ENCODE measurements at regions not wholly inside any gene's neighbourhood (a gene's known extent, or its start where the extent isn't known, plus 50 kb on each side); places are given as distances from the start of the nearest gene placed in this dataset.

GRCh38 chr13:111013196-111013595 lies 98.3 kb upstream of the ANKRD10 start:
- H3K4me1 ChIP-seq, result no peaks in the 10 kb centered on the region
- no peak for TF ChIP-seq CTCF (IDR thresholded peaks at IDR 0.05)
- H3K36me3 ChIP-seq, result no peaks in the 10 kb centered on the region
- ATAC-seq (no peak), DNase-seq (no peak), FAIRE-seq (no peak)
- no peaks in the 10 kb centered on the region for H3K9me3 ChIP-seq
- no peak overlapping the region for H3K27ac ChIP-seq
- H3K4me3 ChIP-seq, result no peak overlapping the region
- intact Hi-C loops (cut with DNase I), result no loop called here
- 38 to 46% methylated on average over 3 of the region's 3 CpGs for WGBS, 2 donors
- H3K27me3 ChIP-seq, result no peaks in the 10 kb centered on the region

- no peak for TF ChIP-seq CTCF (IDR thresholded peaks at IDR 0.05)
- H3K4me1 ChIP-seq, result peaks cover 3 to 9% (median 3%) of the 10 kb centered on the region in 3 donors
- 76 to 84% methylated on average over 3 of the region's 3 CpGs for WGBS, 2 donors
- DNase-seq (no peak), ATAC-seq (no peak), FAIRE-seq (no peak)
- H3K36me3 ChIP-seq, result no peaks in the 10 kb centered on the region
- H3K27ac ChIP-seq, result no peak overlapping the region
- no peaks in the 10 kb centered on the region for H3K27me3 ChIP-seq
- no peak overlapping the region for H3K4me3 ChIP-seq
- H3K9me3 ChIP-seq, result no peaks in the 10 kb centered on the region
- intact Hi-C loops (cut with DNase I), result no loop called here
Observed at GRCh38 chr13:111011899-111012298, 97.0 kb upstream of the ANKRD10 start.

GRCh38 chr13:111008351-111008750 lies 93.5 kb upstream of the ANKRD10 start:
- Histone ChIP-seq H3K27ac (peak overlapping the region in 1 of 4 donors; percentile 84), H3K4me1 (peaks cover 19 to 21% (median 19%) of the 10 kb centered on the region in 3 donors), H3K36me3 (no peaks in the 10 kb centered on the region), H3K27me3 (no peaks in the 10 kb centered on the region), H3K4me3 (no peak overlapping the region), H3K9me3 (no peaks in the 10 kb centered on the region)
- no peak for DNase-seq
- 89 to 95% methylated on average over 6 of the region's 6 CpGs for WGBS, 2 donors
- TF ChIP-seq CTCF (IDR thresholded peaks at IDR 0.05), result no peak
- ATAC-seq, result no peak
- intact Hi-C loops (cut with DNase I), result no loop called here
- FAIRE-seq, result no peak

DNA sequence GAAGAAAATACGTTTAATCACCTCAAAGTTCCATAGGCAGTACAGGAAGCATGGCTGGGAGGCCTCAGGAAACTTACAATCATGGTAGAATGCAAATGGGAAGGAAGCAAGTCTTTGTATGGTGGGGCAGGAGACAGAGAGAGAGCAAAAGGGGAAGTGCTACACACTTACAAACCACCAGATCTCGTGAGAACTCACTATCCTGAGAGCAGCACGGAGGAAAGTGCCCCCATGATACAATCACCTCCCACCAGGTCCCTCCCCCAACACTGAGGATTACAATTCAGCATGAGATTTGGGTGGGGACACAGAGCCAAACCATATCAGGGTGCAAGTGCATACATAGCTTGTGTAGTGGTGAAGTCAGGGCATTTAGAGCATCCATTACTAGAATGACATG lies 92.3 kb upstream of the ANKRD10 start:
- ATAC-seq, result no peak

More for the DNA sequence above, 92.3 kb upstream of the ANKRD10 start:
- H3K27me3 ChIP-seq, result no peaks in the 10 kb centered on the region
- peak overlapping the region; percentile 62 to 95 (median 82) for H3K27ac ChIP-seq
- intact Hi-C loops (cut with DNase I), result no loop called here
- H3K9me3 ChIP-seq, result no peaks in the 10 kb centered on the region
- no peaks in the 10 kb centered on the region for H3K36me3 ChIP-seq
- no peak overlapping the region for H3K4me3 ChIP-seq
- no peak for TF ChIP-seq CTCF (IDR thresholded peaks at IDR 0.05)
- 75 to 85% methylated on average over 3 of the region's 3 CpGs for WGBS, 2 donors
- no peak for DNase-seq
- peaks cover 19 to 21% (median 19%) of the 10 kb centered on the region in 3 donors for H3K4me1 ChIP-seq
- no peak for FAIRE-seq

All from pancreas (tissue), 10 donors.